HEK293 (cell line): ENCODE measurements at regions not wholly inside any gene's neighbourhood (a gene's known extent, or its start where the extent isn't known, plus 50 kb on each side); places are given as distances from the start of the nearest gene placed in this dataset.

ENCODE experiments used
- ZNF248 ChIP-seq: fragments of 450-650 bp; formaldehyde crosslinking; IDR thresholded peaks from 2 replicates; pipeline ENCODE4 v1.5.1; 2017; ENCODE audit warnings: missing biosample characterization, missing genetic modification characterization
- ZNF514 ChIP-seq: fragments of 450-650 bp; formaldehyde crosslinking; IDR thresholded peaks from 2 replicates; pipeline ENCODE4 v1.5.1; 2016; ENCODE audit warnings: missing biosample characterization, missing genetic modification characterization
- ZNF521 ChIP-seq: fragments of 450-650 bp; formaldehyde crosslinking; IDR thresholded peaks from 2 replicates; pipeline ENCODE4 v1.5.1; 2017; ENCODE audit warnings: missing biosample characterization, mild to moderate bottlenecking, missing genetic modification characterization
- TF ChIP-seq, protein P1 (sequence below): sonication (generic); formaldehyde crosslinking; IDR thresholded peaks from 2 replicates; pipeline ENCODE4 v1.8.1; 2022; ENCODE audit warnings: mild to moderate bottlenecking, moderate library complexity, missing genetic modification reagents
- TF ChIP-seq, protein P2 (sequence below): fragments of 450-650 bp; formaldehyde crosslinking; IDR thresholded peaks from 2 replicates; pipeline ENCODE4 v1.5.1; 2016; ENCODE audit warnings: missing biosample characterization, missing genetic modification characterization
- TF ChIP-seq, protein P3 (sequence below): fragments of 450-650 bp; formaldehyde crosslinking; IDR thresholded peaks from 2 replicates; pipeline ENCODE4 v1.5.1; 2016; ENCODE audit warnings: missing biosample characterization, missing genetic modification characterization

DNA sequence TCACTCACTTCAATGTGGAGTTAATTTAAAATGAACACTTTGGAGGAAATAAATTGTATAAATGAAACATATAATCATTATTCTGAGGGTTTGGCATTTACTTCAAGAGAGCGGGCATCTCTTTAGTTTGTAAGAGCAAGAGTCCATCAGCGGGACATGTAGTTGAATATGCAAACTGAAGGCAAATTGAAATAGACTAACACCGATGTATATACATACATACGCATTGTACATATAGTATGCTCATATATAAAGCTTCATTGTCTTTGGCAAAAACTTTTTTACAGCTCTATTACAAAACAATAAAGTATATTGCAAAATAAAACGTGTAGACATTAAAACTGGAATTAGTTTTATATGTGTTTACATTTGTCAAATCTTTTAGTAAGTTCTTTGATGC, 328.9 kb downstream of the LTN1 start:
- TF ChIP-seq, protein P1, sequence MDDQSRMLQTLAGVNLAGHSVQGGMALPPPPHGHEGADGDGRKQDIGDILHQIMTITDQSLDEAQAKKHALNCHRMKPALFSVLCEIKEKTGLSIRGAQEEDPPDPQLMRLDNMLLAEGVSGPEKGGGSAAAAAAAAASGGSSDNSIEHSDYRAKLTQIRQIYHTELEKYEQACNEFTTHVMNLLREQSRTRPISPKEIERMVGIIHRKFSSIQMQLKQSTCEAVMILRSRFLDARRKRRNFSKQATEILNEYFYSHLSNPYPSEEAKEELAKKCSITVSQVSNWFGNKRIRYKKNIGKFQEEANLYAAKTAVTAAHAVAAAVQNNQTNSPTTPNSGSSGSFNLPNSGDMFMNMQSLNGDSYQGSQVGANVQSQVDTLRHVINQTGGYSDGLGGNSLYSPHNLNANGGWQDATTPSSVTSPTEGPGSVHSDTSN (CRISPR knock-in tag): no peak
- TF ChIP-seq, protein P2, sequence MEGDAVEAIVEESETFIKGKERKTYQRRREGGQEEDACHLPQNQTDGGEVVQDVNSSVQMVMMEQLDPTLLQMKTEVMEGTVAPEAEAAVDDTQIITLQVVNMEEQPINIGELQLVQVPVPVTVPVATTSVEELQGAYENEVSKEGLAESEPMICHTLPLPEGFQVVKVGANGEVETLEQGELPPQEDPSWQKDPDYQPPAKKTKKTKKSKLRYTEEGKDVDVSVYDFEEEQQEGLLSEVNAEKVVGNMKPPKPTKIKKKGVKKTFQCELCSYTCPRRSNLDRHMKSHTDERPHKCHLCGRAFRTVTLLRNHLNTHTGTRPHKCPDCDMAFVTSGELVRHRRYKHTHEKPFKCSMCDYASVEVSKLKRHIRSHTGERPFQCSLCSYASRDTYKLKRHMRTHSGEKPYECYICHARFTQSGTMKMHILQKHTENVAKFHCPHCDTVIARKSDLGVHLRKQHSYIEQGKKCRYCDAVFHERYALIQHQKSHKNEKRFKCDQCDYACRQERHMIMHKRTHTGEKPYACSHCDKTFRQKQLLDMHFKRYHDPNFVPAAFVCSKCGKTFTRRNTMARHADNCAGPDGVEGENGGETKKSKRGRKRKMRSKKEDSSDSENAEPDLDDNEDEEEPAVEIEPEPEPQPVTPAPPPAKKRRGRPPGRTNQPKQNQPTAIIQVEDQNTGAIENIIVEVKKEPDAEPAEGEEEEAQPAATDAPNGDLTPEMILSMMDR (tag by site-specific recombination): no peak
- TF ChIP-seq ZNF514 (no peak), ZNF521 (no peak), ZNF248 (tag by site-specific recombination) (no peak)
- TF ChIP-seq, protein P3, sequence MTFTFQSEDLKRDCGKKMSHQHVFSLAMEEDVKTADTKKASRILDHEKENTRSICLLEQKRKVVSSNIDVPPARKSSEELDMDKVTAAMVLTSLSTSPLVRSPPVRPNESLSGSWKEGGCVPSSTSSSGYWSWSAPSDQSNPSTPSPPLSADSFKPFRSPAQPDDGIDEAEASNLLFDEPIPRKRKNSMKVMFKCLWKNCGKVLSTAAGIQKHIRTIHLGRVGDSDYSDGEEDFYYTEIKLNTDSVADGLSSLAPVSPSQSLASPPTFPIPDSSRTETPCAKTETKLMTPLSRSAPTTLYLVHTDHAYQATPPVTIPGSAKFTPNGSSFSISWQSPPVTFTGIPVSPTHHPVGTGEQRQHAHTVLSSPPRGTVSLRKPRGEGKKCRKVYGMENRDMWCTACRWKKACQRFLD (tag by site-specific recombination): no peak
